Hepatocyte (in vitro differentiated cells): ENCODE measurements at regions not wholly inside any gene's neighbourhood (a gene's known extent, or its start where the extent isn't known, plus 50 kb on each side); places are given as distances from the start of the nearest gene placed in this dataset.

Experiments
- CTCF ChIP-seq: fragments of 200-600 bp; sonication (generic); IDR thresholded peaks from 2 replicates; pipeline ENCODE4 v1.5.1; 2016; ENCODE audit warnings: antibody characterized with exemption, mild to moderate bottlenecking; ENCODE audit not compliant: poor library complexity
- EZH2 ChIP-seq: fragments of 200-600 bp; sonication (generic); IDR thresholded peaks from 2 replicates; pipeline ENCODE4 v1.6.1; 2016; ENCODE audit warnings: antibody characterized with exemption, mild to moderate bottlenecking, borderline replicate concordance
- EZH2phosphoT487 ChIP-seq: fragments of 200-600 bp; sonication (generic); IDR thresholded peaks from one replicate; pipeline ENCODE4 v1.6.1; 2018; ENCODE audit warnings: antibody characterized with exemption, mild to moderate bottlenecking, low read depth, moderate library complexity; ENCODE audit not compliant: unreplicated experiment, severe bottlenecking

GRCh38 chr3:25284249-25284648 is 143.8 kb upstream of the RARB start:
- TF ChIP-seq CTCF (no peak), EZH2 (no peak), EZH2phosphoT487 (no peak)
